ENCODE measurements at regions not wholly inside any gene's neighbourhood (a gene's known extent, or its start where the extent isn't known, plus 50 kb on each side); places are given as distances from the start of the nearest gene placed in this dataset.

GRCh38 chr21:28212061-28212460 lies 780.6 kb downstream of the LTN1 start:
- TF ChIP-seq EP300 (IDR thresholded peaks at IDR 0.05) (no peak), CTCF (IDR thresholded peaks at IDR 0.05) (no peak)
